H1 (cell line): ENCODE measurements at regions not wholly inside any gene's neighbourhood (a gene's known extent, or its start where the extent isn't known, plus 50 kb on each side); places are given as distances from the start of the nearest gene placed in this dataset.

ENCODE experiments used
- CTCF ChIP-seq, 3 experiments: IDR thresholded peaks; 1 replicate in 2 of 3; 2 replicates in 1 of 3; pipeline versions ENCODE4 v1.5.1 to v1.6.1; 2011; ENCODE audit warnings: low read length in 3 of 3, mild to moderate bottlenecking in 3 of 3, inconsistent platforms in 2 of 3, low read depth in 1 of 3, moderate library complexity in 1 of 3; ENCODE audit not compliant: insufficient read depth in 1 of 3; ENCODE audit errors: control extremely low read depth in 1 of 3
- EZH2 ChIP-seq: fragments of 200-600 bp; sonication (generic); IDR thresholded peaks from 2 replicates; pipeline ENCODE4 v1.7.1; 2012; ENCODE audit warnings: low read depth, mild to moderate bottlenecking, moderate library complexity, low read length, inconsistent platforms; ENCODE audit not compliant: severe bottlenecking
- HDAC6 ChIP-seq: IDR thresholded peaks from one replicate; pipeline ENCODE4 v1.7.1; 2012; ENCODE audit warnings: low read depth, mild to moderate bottlenecking, inconsistent platforms, low read length, moderate library complexity
- TAF1 ChIP-seq: IDR thresholded peaks from 2 replicates; pipeline ENCODE4 v1.6.1; 2011; ENCODE audit warnings: mild to moderate bottlenecking, low read depth, low read length

- TF ChIP-seq EZH2 (no peak), HDAC6 (no peak), TAF1 (no peak), CTCF (IDR thresholded peaks at IDR 0.05; ENCODE audit: control extremely low read depth in 1 of 3, insufficient read depth in 1 of 3, low read depth in 1 of 3, low read length in 3 of 3) (no peak)
Observed at GRCh38 chr7:16044645-16045044, 358.2 kb upstream of the MEOX2 start.
